ENCODE measurements at regions not wholly inside any gene's neighbourhood (a gene's known extent, or its start where the extent isn't known, plus 50 kb on each side); places are given as distances from the start of the nearest gene placed in this dataset.

DNA sequence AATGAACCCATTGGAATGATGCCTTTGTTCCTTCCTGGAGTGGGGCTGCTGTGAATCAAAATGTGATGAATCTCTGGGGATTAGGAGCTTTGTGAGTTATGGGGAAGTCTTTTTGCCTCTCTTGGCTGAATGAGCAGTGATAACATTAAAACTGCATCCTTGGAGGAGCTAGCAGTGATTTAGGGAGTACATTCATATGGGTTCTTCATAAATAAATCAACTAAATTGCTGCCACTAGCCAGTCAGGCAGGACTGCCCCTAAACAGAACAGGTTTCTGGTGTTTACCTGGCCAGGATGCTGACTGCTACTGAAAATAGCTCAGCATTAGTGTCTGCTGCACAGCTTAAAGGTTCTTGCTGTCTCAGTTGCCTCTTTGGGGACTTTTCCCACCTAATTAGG, 244.5 kb upstream of the MEX3C start (continued):
- TF ChIP-seq, protein P1, sequence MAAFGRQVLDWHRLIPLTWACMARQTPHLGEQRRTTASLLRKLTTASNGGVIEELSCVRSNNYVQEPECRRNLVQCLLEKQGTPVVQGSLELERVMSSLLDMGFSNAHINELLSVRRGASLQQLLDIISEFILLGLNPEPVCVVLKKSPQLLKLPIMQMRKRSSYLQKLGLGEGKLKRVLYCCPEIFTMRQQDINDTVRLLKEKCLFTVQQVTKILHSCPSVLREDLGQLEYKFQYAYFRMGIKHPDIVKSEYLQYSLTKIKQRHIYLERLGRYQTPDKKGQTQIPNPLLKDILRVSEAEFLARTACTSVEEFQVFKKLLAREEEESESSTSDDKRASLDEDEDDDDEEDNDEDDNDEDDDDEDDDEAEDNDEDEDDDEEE (CRISPR knock-in tag; IDR thresholded peaks at IDR 0.05): no peak
- TF ChIP-seq RXRA (CRISPR knock-in tag; IDR thresholded peaks at IDR 0.05): no peak
- no peak for TF ChIP-seq TAF15 (IDR thresholded peaks at IDR 0.05; ENCODE audit: low read depth, low read length, poor library complexity, severe bottlenecking)

DNA sequence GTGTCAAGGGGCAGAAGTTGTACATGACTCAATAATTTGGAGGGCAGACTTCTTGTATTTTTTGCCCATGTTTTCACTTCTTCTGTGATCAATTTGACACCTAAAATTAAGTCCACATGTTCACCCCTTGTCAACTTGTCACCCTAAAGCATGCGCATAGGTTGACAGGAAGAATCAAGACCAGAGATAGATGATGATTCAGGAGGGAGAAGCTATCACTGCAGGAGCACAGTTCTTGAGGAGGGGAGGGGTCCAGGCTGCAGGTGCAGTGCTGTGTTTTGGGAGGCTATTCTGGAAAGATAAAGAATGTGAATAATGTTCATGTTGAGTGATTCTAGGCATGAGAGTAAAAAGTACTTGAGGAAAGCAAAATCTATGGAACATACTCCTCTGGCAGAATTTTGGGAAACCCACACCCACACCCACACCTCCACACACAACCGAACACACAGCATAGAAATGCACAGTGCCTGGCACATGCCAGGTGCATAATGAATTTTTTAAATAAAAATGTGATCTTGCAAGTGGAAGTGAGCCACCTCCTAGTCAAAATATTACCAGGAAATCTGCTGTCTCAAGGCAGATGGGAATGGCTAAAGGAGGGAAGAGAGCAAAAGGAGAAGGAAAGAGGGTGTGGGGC, 249.2 kb upstream of the MEX3C start:
- POLR2A ChIA-PET: no interaction called here
- no peak overlapping the region for H2AFZ ChIP-seq (ENCODE audit: low read length)
- no peaks in the 10 kb centered on the region for H3K4me1 ChIP-seq (ENCODE audit: insufficient read depth, low read length)
- no peaks in the 10 kb centered on the region for H3K36me3 ChIP-seq (replicated peaks in 1 of 2; ENCODE audit: control insufficient read depth in 1 of 2, insufficient read depth in 2 of 2, low read length in 2 of 2)
- in situ Hi-C loops (cut with HindIII; ENCODE audit: extremely low pct_ligation_motif_present, low pct_unique_long_range_greater_than_20kb): no loop called here
- H3K79me2 ChIP-seq (ENCODE audit: insufficient read depth, low read length): no peaks in the 10 kb centered on the region
- no peak overlapping the region for H3K27ac ChIP-seq (ENCODE audit: extremely low read length, insufficient read depth, low read length)
- no peak overlapping the region for H3K4me3 ChIP-seq (replicated peaks in 1 of 3; ENCODE audit: insufficient read depth in 1 of 3, low read depth in 2 of 3, low read length in 3 of 3)
- no peak for DNase-seq (ENCODE audit: low spot score)
- no peaks in the 10 kb centered on the region for H3K9me3 ChIP-seq (ENCODE audit: low read length)
- CTCF ChIA-PET (ENCODE audit: low intra/inter-chr PET ratio, low total read pairs): no interaction called here
- BruUV-seq (replicated peaks): no TSS peak
- no peak for FAIRE-seq
- WGBS (ENCODE audit: low lambda C conversion rate): 50% methylated on average over 2 of the region's 2 CpGs
- no peak overlapping the region for H3K4me2 ChIP-seq (ENCODE audit: low read depth, low read length)
- no peaks in the 10 kb centered on the region for H3K27me3 ChIP-seq (ENCODE audit: control insufficient read depth in 1 of 2, insufficient read depth in 2 of 2, low read length in 2 of 2)
- H4K20me1 ChIP-seq (ENCODE audit: insufficient read depth, low read length): no peaks in the 10 kb centered on the region
- intact Hi-C loops (cut with micrococcal nuclease; ENCODE audit: unreplicated experiment): no loop called here
- H3K9ac ChIP-seq (ENCODE audit: insufficient read depth, low read depth, low read length): no peak overlapping the region
- ATAC-seq: no peak
- TF ChIP-seq RXRA (CRISPR knock-in tag; IDR thresholded peaks at IDR 0.05) (no peak), ZNF556 (CRISPR knock-in tag; IDR thresholded peaks at IDR 0.05; ENCODE audit: borderline replicate concordance) (no peak), MEIS2 (CRISPR knock-in tag; IDR thresholded peaks at IDR 0.05) (no peak), ZMYM3 (CRISPR knock-in tag; IDR thresholded peaks at IDR 0.05) (no peak), ZFP62 (CRISPR knock-in tag; IDR thresholded peaks at IDR 0.05) (no peak), EED (CRISPR knock-in tag; IDR thresholded peaks at IDR 0.05) (no peak), SIN3A (IDR thresholded peaks at IDR 0.05; ENCODE audit: borderline replicate concordance, low read depth, low read length) (no peak)
- TF ChIP-seq, protein P2, sequence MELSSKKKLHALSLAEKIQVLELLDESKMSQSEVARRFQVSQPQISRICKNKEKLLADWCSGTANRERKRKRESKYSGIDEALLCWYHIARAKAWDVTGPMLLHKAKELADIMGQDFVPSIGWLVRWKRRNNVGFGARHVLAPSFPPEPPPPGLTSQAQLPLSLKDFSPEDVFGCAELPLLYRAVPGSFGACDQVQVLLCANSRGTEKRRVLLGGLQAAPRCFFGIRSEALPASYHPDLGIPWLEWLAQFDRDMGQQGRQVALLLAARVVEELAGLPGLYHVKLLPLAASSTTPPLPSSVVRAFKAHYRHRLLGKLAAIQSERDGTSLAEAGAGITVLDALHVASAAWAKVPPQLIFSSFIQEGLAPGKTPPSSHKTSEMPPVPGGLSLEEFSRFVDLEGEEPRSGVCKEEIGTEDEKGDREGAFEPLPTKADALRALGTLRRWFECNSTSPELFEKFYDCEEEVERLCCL (CRISPR knock-in tag; IDR thresholded peaks at IDR 0.05; ENCODE audit: borderline replicate concordance): no peak
- TF ChIP-seq, protein P3, sequence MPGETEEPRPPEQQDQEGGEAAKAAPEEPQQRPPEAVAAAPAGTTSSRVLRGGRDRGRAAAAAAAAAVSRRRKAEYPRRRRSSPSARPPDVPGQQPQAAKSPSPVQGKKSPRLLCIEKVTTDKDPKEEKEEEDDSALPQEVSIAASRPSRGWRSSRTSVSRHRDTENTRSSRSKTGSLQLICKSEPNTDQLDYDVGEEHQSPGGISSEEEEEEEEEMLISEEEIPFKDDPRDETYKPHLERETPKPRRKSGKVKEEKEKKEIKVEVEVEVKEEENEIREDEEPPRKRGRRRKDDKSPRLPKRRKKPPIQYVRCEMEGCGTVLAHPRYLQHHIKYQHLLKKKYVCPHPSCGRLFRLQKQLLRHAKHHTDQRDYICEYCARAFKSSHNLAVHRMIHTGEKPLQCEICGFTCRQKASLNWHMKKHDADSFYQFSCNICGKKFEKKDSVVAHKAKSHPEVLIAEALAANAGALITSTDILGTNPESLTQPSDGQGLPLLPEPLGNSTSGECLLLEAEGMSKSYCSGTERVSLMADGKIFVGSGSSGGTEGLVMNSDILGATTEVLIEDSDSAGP (CRISPR knock-in tag; IDR thresholded peaks at IDR 0.05; ENCODE audit: borderline replicate concordance): no peak
- TF ChIP-seq, protein P4, sequence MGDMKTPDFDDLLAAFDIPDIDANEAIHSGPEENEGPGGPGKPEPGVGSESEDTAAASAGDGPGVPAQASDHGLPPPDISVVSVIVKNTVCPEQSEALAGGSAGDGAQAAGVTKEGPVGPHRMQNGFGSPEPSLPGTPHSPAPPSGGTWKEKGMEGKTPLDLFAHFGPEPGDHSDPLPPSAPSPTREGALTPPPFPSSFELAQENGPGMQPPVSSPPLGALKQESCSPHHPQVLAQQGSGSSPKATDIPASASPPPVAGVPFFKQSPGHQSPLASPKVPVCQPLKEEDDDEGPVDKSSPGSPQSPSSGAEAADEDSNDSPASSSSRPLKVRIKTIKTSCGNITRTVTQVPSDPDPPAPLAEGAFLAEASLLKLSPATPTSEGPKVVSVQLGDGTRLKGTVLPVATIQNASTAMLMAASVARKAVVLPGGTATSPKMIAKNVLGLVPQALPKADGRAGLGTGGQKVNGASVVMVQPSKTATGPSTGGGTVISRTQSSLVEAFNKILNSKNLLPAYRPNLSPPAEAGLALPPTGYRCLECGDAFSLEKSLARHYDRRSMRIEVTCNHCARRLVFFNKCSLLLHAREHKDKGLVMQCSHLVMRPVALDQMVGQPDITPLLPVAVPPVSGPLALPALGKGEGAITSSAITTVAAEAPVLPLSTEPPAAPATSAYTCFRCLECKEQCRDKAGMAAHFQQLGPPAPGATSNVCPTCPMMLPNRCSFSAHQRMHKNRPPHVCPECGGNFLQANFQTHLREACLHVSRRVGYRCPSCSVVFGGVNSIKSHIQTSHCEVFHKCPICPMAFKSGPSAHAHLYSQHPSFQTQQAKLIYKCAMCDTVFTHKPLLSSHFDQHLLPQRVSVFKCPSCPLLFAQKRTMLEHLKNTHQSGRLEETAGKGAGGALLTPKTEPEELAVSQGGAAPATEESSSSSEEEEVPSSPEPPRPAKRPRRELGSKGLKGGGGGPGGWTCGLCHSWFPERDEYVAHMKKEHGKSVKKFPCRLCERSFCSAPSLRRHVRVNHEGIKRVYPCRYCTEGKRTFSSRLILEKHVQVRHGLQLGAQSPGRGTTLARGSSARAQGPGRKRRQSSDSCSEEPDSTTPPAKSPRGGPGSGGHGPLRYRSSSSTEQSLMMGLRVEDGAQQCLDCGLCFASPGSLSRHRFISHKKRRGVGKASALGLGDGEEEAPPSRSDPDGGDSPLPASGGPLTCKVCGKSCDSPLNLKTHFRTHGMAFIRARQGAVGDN (CRISPR knock-in tag; IDR thresholded peaks at IDR 0.05): no peak
- TF ChIP-seq, protein P5, sequence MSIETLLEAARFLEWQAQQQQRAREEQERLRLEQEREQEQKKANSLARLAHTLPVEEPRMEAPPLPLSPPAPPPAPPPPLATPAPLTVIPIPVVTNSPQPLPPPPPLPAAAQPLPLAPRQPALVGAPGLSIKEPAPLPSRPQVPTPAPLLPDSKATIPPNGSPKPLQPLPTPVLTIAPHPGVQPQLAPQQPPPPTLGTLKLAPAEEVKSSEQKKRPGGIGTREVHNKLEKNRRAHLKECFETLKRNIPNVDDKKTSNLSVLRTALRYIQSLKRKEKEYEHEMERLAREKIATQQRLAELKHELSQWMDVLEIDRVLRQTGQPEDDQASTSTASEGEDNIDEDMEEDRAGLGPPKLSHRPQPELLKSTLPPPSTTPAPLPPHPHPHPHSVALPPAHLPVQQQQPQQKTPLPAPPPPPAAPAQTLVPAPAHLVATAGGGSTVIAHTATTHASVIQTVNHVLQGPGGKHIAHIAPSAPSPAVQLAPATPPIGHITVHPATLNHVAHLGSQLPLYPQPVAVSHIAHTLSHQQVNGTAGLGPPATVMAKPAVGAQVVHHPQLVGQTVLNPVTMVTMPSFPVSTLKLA (IDR thresholded peaks at IDR 0.05): no peak

Measured in HepG2 (cell line).